HCT116 (cell line): ENCODE measurements at regions not wholly inside any gene's neighbourhood (a gene's known extent, or its start where the extent isn't known, plus 50 kb on each side); places are given as distances from the start of the nearest gene placed in this dataset.

Source experiments
- ATAC-seq: fragments of 200-7000 bp; cut with Tn5 transposase; 2 replicates; pipeline ENCODE4 v1.9.1; 2020; ENCODE audit warnings: mild to moderate bottlenecking, moderate library complexity
- BruUV-seq: library from RNA; stranded (reverse); fragments of 400-500 nt; replicated peaks from 2 replicates; lab custom pipeline; 2021; lab: Mats Ljungman, UMichigan
- CTCF ChIA-PET: fragments of 300-600 bp; sonication (Branson Sonifier 250); formaldehyde crosslinking; loops from one replicate; lab custom pipeline; 2021; ENCODE audit warnings: antibody characterized with exemption; lab: Charles Lee
- POLR2A ChIA-PET: fragments of 300-600, 350-600 bp; sonication (Branson Sonifier 250); formaldehyde crosslinking; loops from one replicate; lab custom pipeline; 2021; ENCODE audit warnings: antibody characterized with exemption; lab: Charles Lee
- RAD21 ChIA-PET, 2 experiments: fragments of 300-600 bp; sonication (Branson Sonifier 250); formaldehyde crosslinking; loops; one replicate each; lab custom pipeline; 2023; ENCODE audit warnings: low total read pairs in 2 of 2; ENCODE audit not compliant: uncharacterized antibody in 2 of 2, unreplicated experiment in 2 of 2, low non-redundant PET in 1 of 2; lab: Charles Lee
- DNase-seq: peaks from one replicate; pipeline ENCODE4 v3.0.0-alpha.2; 2010; ENCODE audit warnings: low read depth, low spot score
- H2AFZ ChIP-seq: fragments of 200-600 bp; shearing (Covaris generic), sonication (generic); 2 replicates; pipeline ENCODE4 v1.6.1; 2017; ENCODE audit warnings: low read depth, mixed run types, mixed read lengths, antibody characterized with exemption, low read length; ENCODE audit not compliant: poor library complexity, severe bottlenecking
- H3K27ac ChIP-seq: 2 replicates; pipeline ENCODE4 v1.5.1; 2012; ENCODE audit warnings: low read depth, low read length
- H3K27me3 ChIP-seq: fragments of 200-600 bp; sonication (generic); 2 replicates; pipeline ENCODE4 v1.6.1; 2016; ENCODE audit warnings: mixed run types, low read length, mixed read lengths; ENCODE audit not compliant: insufficient read depth
- H3K36me3 ChIP-seq, 2 experiments: fragments of 200-500 bp in 1 of 2; fragments of 200-600 bp in 1 of 2; sonication (Bioruptor generic) in 1 of 2; sonication (generic) in 1 of 2; 2 replicates each; pipeline versions ENCODE4 v1.5.1 to v1.6.1; 2014 to 2016; ENCODE audit warnings: low read length in 2 of 2, inconsistent platforms in 1 of 2, mixed read lengths in 1 of 2, mixed run types in 1 of 2; ENCODE audit not compliant: insufficient read depth in 2 of 2, control insufficient read depth in 1 of 2
- H3K4me1 ChIP-seq, 2 experiments: fragments of 200-600 bp in 1 of 2; sonication (generic) in 1 of 2; 2 replicates each; pipeline versions ENCODE4 v1.5.1 to v1.6.1; 2012 to 2017; ENCODE audit warnings: low read length in 2 of 2, inconsistent platforms in 1 of 2, mild to moderate bottlenecking in 1 of 2, mixed read lengths in 1 of 2, mixed run types in 1 of 2, moderate library complexity in 1 of 2; ENCODE audit not compliant: insufficient read depth in 2 of 2, control insufficient read depth in 1 of 2
- H3K4me2 ChIP-seq: fragments of 200-600 bp; sonication (generic); 2 replicates; pipeline ENCODE4 v1.6.1; 2017; ENCODE audit warnings: mixed run types, low read length, mixed read lengths
- H3K4me3 ChIP-seq, 2 experiments: fragments of 200-600 bp in 1 of 2; sonication (generic) in 1 of 2; replicated peaks in 1 of 2; 2 replicates each; pipeline ENCODE4 v1.5.1; 2011 to 2016; ENCODE audit warnings: low read length in 2 of 2, control low read depth in 1 of 2, low read depth in 1 of 2, mild to moderate bottlenecking in 1 of 2, mixed read lengths in 1 of 2, mixed run types in 1 of 2
- H3K79me2 ChIP-seq: fragments of 200-600 bp; sonication (generic); 2 replicates; pipeline ENCODE4 v1.6.1; 2017; ENCODE audit warnings: mild to moderate bottlenecking, mixed run types, low read length, moderate library complexity, mixed read lengths; ENCODE audit not compliant: insufficient read depth
- H3K9ac ChIP-seq: fragments of 200-600 bp; sonication (generic); 2 replicates; pipeline ENCODE4 v1.6.1; 2016; ENCODE audit warnings: low read length, mixed read lengths
- H3K9me2 ChIP-seq: fragments of 200-600 bp; sonication (generic), shearing (Covaris generic); 2 replicates; pipeline ENCODE4 v1.6.1; 2017; ENCODE audit warnings: mixed run types, mild to moderate bottlenecking, moderate library complexity; ENCODE audit not compliant: insufficient read depth
- H3K9me3 ChIP-seq, 2 experiments: fragments of 200-500 bp in 1 of 2; fragments of 200-600 bp in 1 of 2; sonication (Bioruptor generic) in 1 of 2; sonication (generic) in 1 of 2; 2 replicates each; pipeline ENCODE4 v1.6.1; 2014 to 2017; ENCODE audit warnings: low read length in 2 of 2, mixed read lengths in 2 of 2, inconsistent platforms in 1 of 2, low read depth in 1 of 2, mild to moderate bottlenecking in 1 of 2, mixed run types in 1 of 2, moderate library complexity in 1 of 2; ENCODE audit not compliant: control insufficient read depth in 1 of 2, insufficient read depth in 1 of 2
- H4K20me1 ChIP-seq: fragments of 200-600 bp; sonication (generic), shearing (Covaris generic); 2 replicates; pipeline ENCODE4 v1.6.1; 2017; ENCODE audit warnings: mixed run types, mild to moderate bottlenecking, moderate library complexity; ENCODE audit not compliant: insufficient read depth
- ATF3 ChIP-seq: IDR thresholded peaks from 2 replicates; pipeline ENCODE4 v1.6.1; 2012
- CEBPB ChIP-seq: IDR thresholded peaks from 2 replicates; pipeline ENCODE4 v1.6.1; 2012; ENCODE audit warnings: low read depth
- CTCF ChIP-seq, 3 experiments: fragments of 200-600 bp in 1 of 3; sonication (generic) in 1 of 3; IDR thresholded peaks in 2 of 3; conservative IDR thresholded peaks in 1 of 3; 2 replicates each; pipeline ENCODE4 v1.5.1; 2012 to 2017; ENCODE audit warnings: low read depth in 2 of 3, low read length in 2 of 3, antibody characterized with exemption in 1 of 3, borderline replicate concordance in 1 of 3, control low read depth in 1 of 3, mild to moderate bottlenecking in 1 of 3, mixed read lengths in 1 of 3, mixed run types in 1 of 3, moderate library complexity in 1 of 3; ENCODE audit not compliant: insufficient read depth in 1 of 3
- EGR1 ChIP-seq: IDR thresholded peaks from 2 replicates; pipeline ENCODE4 v1.6.1; 2012; ENCODE audit warnings: low read depth
- ELF1 ChIP-seq: IDR thresholded peaks from 2 replicates; pipeline ENCODE4 v1.6.1; 2012; ENCODE audit warnings: low read depth, borderline replicate concordance
- EZH2 ChIP-seq: fragments of 200-600 bp; sonication (generic); IDR thresholded peaks from 2 replicates; pipeline ENCODE4 v1.6.1; 2017; ENCODE audit warnings: antibody characterized with exemption, mixed run types
- FOSL1 ChIP-seq: IDR thresholded peaks from 2 replicates; pipeline ENCODE4 v1.6.1; 2012; ENCODE audit warnings: low read depth
- POLR2A ChIP-seq: IDR thresholded peaks from 2 replicates; pipeline ENCODE4 v1.7.0; 2011; ENCODE audit warnings: borderline replicate concordance; ENCODE audit not compliant: insufficient read depth, insufficient read length; ENCODE audit errors: extremely low read depth
- POLR2AphosphoS5 ChIP-seq: IDR thresholded peaks from 2 replicates; pipeline ENCODE4 v1.6.1; 2011; ENCODE audit warnings: mild to moderate bottlenecking, low read depth, low read length, moderate library complexity
- SP1 ChIP-seq: IDR thresholded peaks from 2 replicates; pipeline ENCODE4 v1.6.1; 2012; ENCODE audit warnings: low read depth
- SRF ChIP-seq: IDR thresholded peaks from 2 replicates; pipeline ENCODE4 v1.6.1; 2012; ENCODE audit warnings: low read depth
- YY1 ChIP-seq: IDR thresholded peaks from 2 replicates; pipeline ENCODE4 v1.6.1; 2011; ENCODE audit warnings: low read length, low read depth, moderate library complexity, mild to moderate bottlenecking; ENCODE audit not compliant: insufficient replicate concordance; ENCODE audit errors: extremely low read depth
- ZBTB33 ChIP-seq: IDR thresholded peaks from 2 replicates; pipeline ENCODE4 v1.6.1; 2011; ENCODE audit warnings: mild to moderate bottlenecking, low read length, moderate library complexity; ENCODE audit not compliant: insufficient replicate concordance; ENCODE audit errors: extremely low read depth
- ZFX ChIP-seq: fragments of 450-650 bp; IDR thresholded peaks from 2 replicates; pipeline ENCODE4 v1.6.1; 2017
- ZNF274 ChIP-seq: fragments of 200-500 bp; sonication (Bioruptor generic); IDR thresholded peaks from 2 replicates; pipeline ENCODE4 v1.6.1; 2014; ENCODE audit warnings: mild to moderate bottlenecking, low read depth, low read length, inconsistent platforms
- intact Hi-C: fragments of 100-400 bp; cut with micrococcal nuclease; formaldehyde crosslinking; loops from 2 replicates; pipeline ENCODE4 v1.10.0; 2022

- Histone ChIP-seq H3K9ac (no peak overlapping the region), H4K20me1 (no peaks in the 10 kb centered on the region), H3K79me2 (no peaks in the 10 kb centered on the region), H2AFZ (no peak overlapping the region), H3K36me3 (no peaks in the 10 kb centered on the region), H3K4me1 (peaks cover 3 to 37% of the 10 kb centered on the region in 2 experiments; a peak in 3 of 4 replicates), H3K27ac (no peak overlapping the region), H3K9me3 (no peaks in the 10 kb centered on the region), H3K4me3 (no peak overlapping the region), H3K27me3 (no peaks in the 10 kb centered on the region), H3K4me2 (no peak overlapping the region), H3K9me2 (no peaks in the 10 kb centered on the region)
- TF ChIP-seq ZFX = no peak
- no peak for TF ChIP-seq POLR2AphosphoS5
- TF ChIP-seq EGR1 = no peak
- no peak for TF ChIP-seq POLR2A
- TF ChIP-seq CTCF (IDR thresholded peaks at IDR 0.05 in 2 of 3, conservative IDR thresholded peaks at IDR 0.05 in 1 of 3; ENCODE audit: borderline replicate concordance in 1 of 3, insufficient read depth in 1 of 3, low read depth in 2 of 3, low read length in 2 of 3) = no peak
- no peak for TF ChIP-seq ZNF274
- no peak for TF ChIP-seq CEBPB
- ATAC-seq = no peak
- BruUV-seq = no TSS peak
- ChIA-PET RAD21 (no interaction called here), POLR2A (no interaction called here), CTCF (no interaction called here)
- no peak for DNase-seq
- intact Hi-C loops = no loop called here
Observed at GRCh38 chr5:135130261-135131215, 96.5 kb upstream of the PITX1 start.

- Histone ChIP-seq H4K20me1 (no peaks in the 10 kb centered on the region), H3K9me2 (no peaks in the 10 kb centered on the region), H3K27me3 (no peaks in the 10 kb centered on the region), H3K4me1 (peaks cover 0 to 28% of the 10 kb centered on the region in 2 experiments; a peak in 2 of 4 replicates), H3K9me3 (no peaks in the 10 kb centered on the region), H3K4me3 (no peak overlapping the region), H3K36me3 (no peaks in the 10 kb centered on the region), H3K9ac (no peak overlapping the region), H3K79me2 (no peaks in the 10 kb centered on the region), H3K4me2 (no peak overlapping the region), H2AFZ (no peak overlapping the region), H3K27ac (no peak overlapping the region)
- ATAC-seq (no peak), DNase-seq (no peak)
- ChIA-PET POLR2A (no interaction called here), CTCF (no interaction called here), RAD21 (no interaction called here)
- BruUV-seq = no TSS peak
- intact Hi-C loops = no loop called here
- TF ChIP-seq FOSL1 = no peak
- no peak for TF ChIP-seq ZFX
- no peak for TF ChIP-seq SP1
- TF ChIP-seq ATF3 = no peak
- TF ChIP-seq SRF = no peak
- TF ChIP-seq POLR2A = no peak
- no peak for TF ChIP-seq YY1
- no peak for TF ChIP-seq EZH2
- no peak for TF ChIP-seq ELF1
- TF ChIP-seq ZBTB33 = no peak
Observed at GRCh38 chr5:135129307-135129706, 95.3 kb upstream of the PITX1 start.
